Endothelial cell (in vitro differentiated cells): ENCODE measurements at regions not wholly inside any gene's neighbourhood (a gene's known extent, or its start where the extent isn't known, plus 50 kb on each side); places are given as distances from the start of the nearest gene placed in this dataset.

Experiments used
- DNase-seq: peaks from one replicate; pipeline ENCODE4 v3.0.0; 2021; ENCODE audit warnings: low spot score
- H3K27ac Mint-ChIP-seq: one replicate; pipeline ENCODE4 v1.8.0; 2021; ENCODE audit warnings: mixed read lengths, inconsistent platforms; ENCODE audit not compliant: unreplicated experiment
- H3K27me3 Mint-ChIP-seq: one replicate; pipeline ENCODE4 v1.8.0; 2021; ENCODE audit warnings: mild to moderate bottlenecking, moderate library complexity, mixed read lengths, inconsistent platforms; ENCODE audit not compliant: unreplicated experiment
- H3K36me3 Mint-ChIP-seq: one replicate; pipeline ENCODE4 v1.8.0; 2021; ENCODE audit warnings: mild to moderate bottlenecking, low read depth, mixed read lengths, inconsistent platforms; ENCODE audit not compliant: unreplicated experiment
- H3K4me1 Mint-ChIP-seq: one replicate; pipeline ENCODE4 v1.8.0; 2021; ENCODE audit warnings: mild to moderate bottlenecking, mixed read lengths, inconsistent platforms; ENCODE audit not compliant: unreplicated experiment
- H3K4me3 Mint-ChIP-seq: one replicate; pipeline ENCODE4 v1.8.0; 2021; ENCODE audit warnings: mild to moderate bottlenecking, mixed read lengths, inconsistent platforms; ENCODE audit not compliant: unreplicated experiment
- H3K9me3 Mint-ChIP-seq: one replicate; pipeline ENCODE4 v1.8.0; 2021; ENCODE audit warnings: mixed read lengths, inconsistent platforms; ENCODE audit not compliant: unreplicated experiment
- TF ChIP-seq, protein P1 (sequence below): fragments of 200-600 bp; sonication (generic); IDR thresholded peaks from one replicate; pipeline ENCODE4 v1.5.0; 2021; ENCODE audit warnings: antibody characterized with exemption; ENCODE audit not compliant: unreplicated experiment

DNA sequence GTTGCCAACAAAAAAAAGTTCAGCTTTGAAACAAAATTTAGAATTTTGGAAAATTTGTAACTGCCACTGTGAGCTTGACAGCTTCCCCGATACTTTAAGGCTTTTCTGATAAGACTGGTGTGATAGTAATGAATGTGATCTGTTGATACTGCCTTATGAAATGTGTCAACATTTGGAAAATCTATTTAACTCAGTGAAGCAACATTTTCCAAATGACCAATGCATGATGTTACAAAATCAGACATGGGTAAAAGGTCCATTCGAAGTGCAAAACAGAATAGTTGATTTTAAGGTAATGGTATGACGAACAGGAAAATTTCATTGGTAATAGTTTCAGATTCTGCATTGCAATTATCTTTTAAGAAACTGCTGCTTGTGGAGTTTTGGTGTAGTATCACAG is 175.4 kb downstream of the SEM1 start:
- Mint-ChIP-seq H3K36me3 (no peaks in the 10 kb centered on the region), H3K4me1 (no peaks in the 10 kb centered on the region), H3K27ac (no peak overlapping the region), H3K4me3 (no peak overlapping the region), H3K9me3 (no peaks in the 10 kb centered on the region), H3K27me3 (no peaks in the 10 kb centered on the region)
- TF ChIP-seq, protein P1, sequence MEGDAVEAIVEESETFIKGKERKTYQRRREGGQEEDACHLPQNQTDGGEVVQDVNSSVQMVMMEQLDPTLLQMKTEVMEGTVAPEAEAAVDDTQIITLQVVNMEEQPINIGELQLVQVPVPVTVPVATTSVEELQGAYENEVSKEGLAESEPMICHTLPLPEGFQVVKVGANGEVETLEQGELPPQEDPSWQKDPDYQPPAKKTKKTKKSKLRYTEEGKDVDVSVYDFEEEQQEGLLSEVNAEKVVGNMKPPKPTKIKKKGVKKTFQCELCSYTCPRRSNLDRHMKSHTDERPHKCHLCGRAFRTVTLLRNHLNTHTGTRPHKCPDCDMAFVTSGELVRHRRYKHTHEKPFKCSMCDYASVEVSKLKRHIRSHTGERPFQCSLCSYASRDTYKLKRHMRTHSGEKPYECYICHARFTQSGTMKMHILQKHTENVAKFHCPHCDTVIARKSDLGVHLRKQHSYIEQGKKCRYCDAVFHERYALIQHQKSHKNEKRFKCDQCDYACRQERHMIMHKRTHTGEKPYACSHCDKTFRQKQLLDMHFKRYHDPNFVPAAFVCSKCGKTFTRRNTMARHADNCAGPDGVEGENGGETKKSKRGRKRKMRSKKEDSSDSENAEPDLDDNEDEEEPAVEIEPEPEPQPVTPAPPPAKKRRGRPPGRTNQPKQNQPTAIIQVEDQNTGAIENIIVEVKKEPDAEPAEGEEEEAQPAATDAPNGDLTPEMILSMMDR = no peak
- no peak for DNase-seq

DNA sequence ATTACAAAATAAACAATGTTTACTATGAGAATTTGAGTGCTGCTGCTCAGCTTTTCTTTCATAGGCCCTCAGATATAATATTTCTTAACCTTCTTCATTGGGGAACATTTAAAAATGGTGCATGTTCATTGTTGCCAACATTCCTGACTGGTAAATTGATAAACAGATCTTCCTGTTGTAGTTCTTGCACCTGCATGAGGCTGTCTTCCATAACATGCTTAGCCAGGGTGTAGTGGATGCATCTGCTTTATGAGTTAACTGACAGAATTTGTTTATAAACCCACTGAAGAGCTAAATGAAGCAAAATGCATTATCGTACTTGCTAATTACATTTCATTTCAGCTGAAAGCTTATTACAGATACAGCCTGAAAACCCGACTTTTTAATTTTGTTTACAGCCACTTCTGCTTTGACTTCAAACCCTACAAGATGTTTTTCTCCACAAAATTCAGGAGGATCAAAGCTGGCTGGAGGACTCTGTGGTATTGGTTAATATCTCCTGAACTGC is 177.2 kb downstream of the SEM1 start:
- H3K4me3 Mint-ChIP-seq = no peak overlapping the region
- no peak overlapping the region for H3K27ac Mint-ChIP-seq
- TF ChIP-seq, protein P1 = no peak
- no peaks in the 10 kb centered on the region for H3K9me3 Mint-ChIP-seq
- no peak for DNase-seq
- H3K36me3 Mint-ChIP-seq = no peaks in the 10 kb centered on the region
- no peaks in the 10 kb centered on the region for H3K27me3 Mint-ChIP-seq
- H3K4me1 Mint-ChIP-seq = no peaks in the 10 kb centered on the region

DNA sequence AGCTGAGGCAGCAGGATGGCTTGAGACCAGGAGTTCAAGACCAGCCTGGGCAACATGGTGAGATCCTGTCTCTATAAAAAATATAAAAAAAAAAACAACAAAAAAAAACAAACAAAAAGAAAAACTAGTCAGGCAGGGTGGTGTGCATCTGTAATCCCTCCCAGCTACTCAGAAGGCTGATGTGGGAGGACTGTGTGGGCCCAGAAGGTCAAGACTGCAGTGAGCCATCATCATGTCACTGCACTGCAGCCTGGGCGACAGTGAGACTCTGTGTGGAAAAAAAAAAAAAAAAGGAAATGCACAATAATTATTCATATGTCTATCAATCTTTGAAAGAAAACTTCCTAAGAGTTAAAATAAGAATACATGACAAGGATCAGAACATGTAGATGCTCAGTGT is 178.3 kb downstream of the SEM1 start:
- no peak for DNase-seq
- TF ChIP-seq, protein P1 = no peak
- no peaks in the 10 kb centered on the region for H3K9me3 Mint-ChIP-seq
- H3K4me3 Mint-ChIP-seq = no peak overlapping the region
- no peak overlapping the region for H3K27ac Mint-ChIP-seq
- no peaks in the 10 kb centered on the region for H3K36me3 Mint-ChIP-seq
- H3K27me3 Mint-ChIP-seq = no peaks in the 10 kb centered on the region
- H3K4me1 Mint-ChIP-seq = no peaks in the 10 kb centered on the region

DNA sequence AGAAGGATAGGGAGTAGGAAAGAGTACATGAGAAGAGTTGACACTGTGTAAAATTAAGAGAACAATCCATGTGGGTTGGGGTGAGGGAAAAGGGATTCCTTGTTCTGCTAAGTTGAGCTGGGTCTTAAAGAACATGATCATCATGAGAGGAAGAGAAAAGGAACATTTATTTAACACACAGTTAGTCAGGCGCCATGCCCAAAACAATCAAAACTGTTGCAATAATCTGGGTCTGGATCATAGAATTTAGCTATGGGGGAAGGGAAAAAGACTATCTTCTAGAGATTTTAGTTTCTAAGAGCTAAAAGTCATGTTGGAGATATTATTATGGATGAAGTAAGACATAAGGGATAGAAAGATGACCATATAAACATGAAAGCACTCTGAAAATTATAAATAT is 178.9 kb downstream of the SEM1 start:
- no peak overlapping the region for H3K4me3 Mint-ChIP-seq
- no peaks in the 10 kb centered on the region for H3K36me3 Mint-ChIP-seq
- no peaks in the 10 kb centered on the region for H3K27me3 Mint-ChIP-seq
- TF ChIP-seq, protein P1 = no peak
- no peaks in the 10 kb centered on the region for H3K4me1 Mint-ChIP-seq
- no peak for DNase-seq
- H3K27ac Mint-ChIP-seq = no peak overlapping the region
- no peaks in the 10 kb centered on the region for H3K9me3 Mint-ChIP-seq

DNA sequence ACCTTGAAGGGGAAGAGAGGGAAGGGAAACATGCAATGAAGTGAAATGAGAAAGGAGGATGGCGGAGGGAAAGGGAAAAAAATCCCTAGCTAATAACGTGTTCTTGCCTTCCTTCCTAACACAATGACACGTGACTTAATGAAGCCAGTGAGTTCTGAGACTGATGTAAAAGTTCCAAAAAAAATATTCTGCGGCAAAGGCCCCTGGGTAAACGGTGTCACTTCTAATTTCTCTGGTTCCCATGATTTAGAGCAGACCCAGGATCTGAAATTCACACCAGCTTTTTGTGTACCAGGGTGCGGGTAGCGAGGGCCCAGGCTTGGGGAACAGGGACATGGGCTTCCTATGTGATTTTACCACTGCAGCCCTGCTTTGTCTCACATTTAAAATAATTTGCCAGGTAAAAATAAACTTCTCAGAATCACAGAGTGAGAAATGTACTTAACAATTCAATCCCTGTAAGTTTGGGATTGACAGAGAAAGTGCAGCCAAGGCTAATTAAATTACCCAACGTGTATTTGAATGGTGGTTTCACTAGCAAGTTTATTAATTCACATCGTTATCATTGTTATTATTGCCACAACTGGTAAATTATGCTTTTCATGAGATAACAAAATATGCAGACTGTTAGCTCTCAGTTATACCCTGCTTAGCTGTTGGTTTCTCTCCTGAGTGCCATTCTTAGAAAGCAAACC is 182.4 kb downstream of the SEM1 start:
- Mint-ChIP-seq H3K27ac (no peak overlapping the region), H3K27me3 (no peaks in the 10 kb centered on the region), H3K4me3 (no peak overlapping the region), H3K4me1 (no peaks in the 10 kb centered on the region), H3K9me3 (no peaks in the 10 kb centered on the region), H3K36me3 (no peaks in the 10 kb centered on the region)
- DNase-seq = no peak
- TF ChIP-seq, protein P1 = no peak
